GM18508 (cell line): ENCODE measurements at regions not wholly inside any gene's neighbourhood (a gene's known extent, or its start where the extent isn't known, plus 50 kb on each side); places are given as distances from the start of the nearest gene placed in this dataset.
"Not testable (repeated sequence)": the region's sequence is repeated elsewhere in the genome, so short reads cannot be mapped to it uniquely, and the experiment has no call there.

Source experiments
- ATAC-seq: cut with Tn5 transposase; IDR thresholded peaks from one replicate; pipeline ENCODE4 v1.9.1; 2021; ENCODE audit warnings: moderate number of reproducible peaks; ENCODE audit not compliant: insufficient read depth, unreplicated experiment

GRCh38 chr4:158053801-158054200 lies 119.0 kb downstream of the GASK1B start:
- no peak for ATAC-seq

GRCh38 chr4:158053086-158053485 lies 119.7 kb downstream of the GASK1B start:
- ATAC-seq: no peak

- no peak for ATAC-seq
Measured at GRCh38 chr4:158051401-158052235, 121.2 kb downstream of the GASK1B start.

DNA sequence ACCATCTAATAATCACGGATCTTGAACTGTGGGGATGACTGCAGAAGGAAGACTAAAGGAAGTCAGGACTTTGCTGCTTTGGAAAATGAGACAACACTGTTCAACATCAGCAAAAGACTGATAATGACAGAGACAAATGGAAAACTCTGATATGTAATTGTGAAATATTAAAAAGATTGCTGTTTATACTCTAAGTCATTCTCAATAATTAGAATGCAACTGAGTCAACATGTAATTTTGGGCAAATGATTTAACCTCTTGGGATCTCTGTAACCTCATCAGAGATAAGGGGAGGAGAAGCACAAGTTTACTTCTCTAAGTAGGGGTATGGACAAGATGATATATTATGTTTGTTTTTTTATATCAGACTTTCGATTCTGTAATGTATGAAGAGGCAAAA lies 121.9 kb downstream of the GASK1B start:
- no peak for ATAC-seq

DNA sequence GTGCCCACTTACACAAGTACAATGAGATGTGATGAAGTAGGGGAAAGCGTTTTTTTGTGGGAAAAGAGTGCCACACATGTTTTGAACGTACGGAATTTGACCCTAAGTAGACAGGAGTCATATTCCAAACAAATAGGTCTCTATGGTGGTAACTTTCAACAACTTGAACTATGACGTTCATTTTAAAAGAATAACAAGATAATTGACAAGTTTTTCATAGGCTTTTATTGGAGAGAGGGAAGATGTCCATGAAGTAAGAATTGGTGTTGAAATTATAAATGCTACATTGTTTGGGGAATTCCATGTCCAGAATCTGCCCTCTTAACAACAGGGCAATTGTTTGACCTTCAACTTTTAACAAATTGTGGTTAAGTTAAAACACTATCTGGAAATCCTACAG lies 126.5 kb downstream of the GASK1B start:
- no peak for ATAC-seq

DNA sequence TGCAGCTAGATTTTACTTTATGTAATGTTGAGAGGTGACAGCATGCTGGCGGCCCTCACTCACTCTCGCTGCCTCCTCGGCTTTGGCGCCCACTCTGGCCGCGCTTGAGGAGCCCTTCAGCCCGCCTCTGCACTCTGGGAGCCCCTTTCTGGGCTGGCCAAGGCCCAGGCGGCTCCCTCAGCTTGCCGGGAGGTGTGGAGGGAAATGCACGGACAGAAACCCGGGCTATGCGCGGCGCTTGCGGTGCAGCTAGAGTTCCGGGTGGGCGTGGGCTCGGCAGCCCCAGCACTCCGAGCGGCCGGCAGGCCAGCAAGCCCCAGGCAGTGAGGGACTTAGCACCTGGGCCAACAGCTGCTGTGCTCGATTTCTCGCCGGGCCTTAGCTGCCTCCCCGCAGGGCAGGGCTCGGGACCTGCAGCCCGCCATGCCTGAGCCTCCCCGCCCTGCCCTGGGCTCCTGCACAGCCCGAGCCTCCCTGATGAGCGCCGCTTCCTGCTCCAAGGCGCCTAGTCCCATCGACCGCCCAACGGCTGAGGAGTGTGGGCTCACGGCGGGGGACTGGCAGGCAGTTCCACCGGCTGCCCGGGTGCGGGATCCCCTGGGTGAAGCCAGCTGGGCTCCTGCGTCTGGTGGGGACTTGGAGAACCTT lies 128.7 kb downstream of the GASK1B start:
- no peak for ATAC-seq

- no peak for ATAC-seq
Measured at GRCh38 chr4:158042591-158043030, 130.2 kb downstream of the GASK1B start.

- no peak for ATAC-seq
Measured at GRCh38 chr4:158038718-158039117, 134.1 kb downstream of the GASK1B start.

- no peak for ATAC-seq
Measured at GRCh38 chr4:158036998-158037397, 135.8 kb downstream of the GASK1B start.

- no peak for ATAC-seq
Measured at GRCh38 chr4:158035662-158036195, 137.1 kb downstream of the GASK1B start.

DNA sequence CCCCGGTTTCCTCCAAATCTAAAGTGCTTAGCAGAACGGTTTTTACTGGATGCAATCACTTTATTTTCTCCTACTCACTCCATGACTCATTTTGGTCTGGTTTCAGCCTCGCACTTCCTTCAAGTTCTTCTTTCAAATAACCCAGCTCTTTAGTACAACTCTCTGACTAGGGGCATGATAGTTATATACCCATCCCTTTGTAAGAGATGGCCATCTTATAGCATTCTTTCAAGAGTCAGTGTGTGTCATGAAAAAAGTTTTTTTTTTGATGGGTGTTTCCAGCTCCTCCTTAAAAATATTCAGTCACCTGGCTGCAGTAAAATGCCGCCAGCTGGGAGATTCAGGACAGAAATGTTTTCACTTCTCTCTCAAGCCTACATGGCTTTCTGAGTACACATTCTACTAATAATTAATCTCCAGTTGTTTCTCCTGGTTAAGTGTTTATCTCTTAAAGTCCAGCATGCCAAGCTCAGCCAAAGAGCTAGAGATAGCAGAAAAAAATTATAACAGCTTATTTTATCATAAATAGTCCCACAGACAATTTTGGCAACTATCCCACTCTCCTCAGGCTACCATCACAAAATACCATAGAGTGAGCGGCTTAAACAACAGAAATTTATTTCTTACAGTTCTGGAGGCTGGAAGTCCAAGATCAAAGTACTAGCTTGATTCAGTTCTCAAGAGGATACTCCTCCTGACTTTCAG lies 139.3 kb downstream of the GASK1B start:
- no peak for ATAC-seq

- ATAC-seq: no peak
Measured at GRCh38 chr4:158032733-158033415, 140.0 kb downstream of the GASK1B start.

GRCh38 chr4:158028381-158028780 lies 144.4 kb downstream of the GASK1B start:
- ATAC-seq: not testable (repeated sequence)

GRCh38 chr4:158025131-158025530 lies 147.7 kb downstream of the GASK1B start:
- ATAC-seq: no peak

GRCh38 chr4:158020734-158021346 lies 152.0 kb downstream of the GASK1B start:
- ATAC-seq: no peak

DNA sequence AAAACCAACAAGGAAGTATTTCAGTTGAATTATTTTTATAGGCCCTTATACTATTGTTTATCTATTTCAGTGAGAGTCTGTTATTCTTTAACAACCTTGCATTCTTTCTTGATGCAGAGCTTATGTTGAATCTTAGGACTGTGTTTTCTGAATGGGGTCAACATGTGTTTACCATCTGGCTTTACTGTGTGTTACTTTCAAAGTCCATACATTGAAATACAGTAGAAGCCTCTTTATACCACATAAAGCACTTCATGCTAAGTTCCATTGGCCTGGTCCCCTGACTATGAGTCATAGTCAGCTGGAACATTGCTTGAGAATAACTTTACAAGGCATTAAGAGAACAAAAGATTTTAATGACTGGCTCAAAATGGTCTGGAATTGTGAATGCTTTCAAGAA lies 152.6 kb downstream of the GASK1B start:
- no peak for ATAC-seq

DNA sequence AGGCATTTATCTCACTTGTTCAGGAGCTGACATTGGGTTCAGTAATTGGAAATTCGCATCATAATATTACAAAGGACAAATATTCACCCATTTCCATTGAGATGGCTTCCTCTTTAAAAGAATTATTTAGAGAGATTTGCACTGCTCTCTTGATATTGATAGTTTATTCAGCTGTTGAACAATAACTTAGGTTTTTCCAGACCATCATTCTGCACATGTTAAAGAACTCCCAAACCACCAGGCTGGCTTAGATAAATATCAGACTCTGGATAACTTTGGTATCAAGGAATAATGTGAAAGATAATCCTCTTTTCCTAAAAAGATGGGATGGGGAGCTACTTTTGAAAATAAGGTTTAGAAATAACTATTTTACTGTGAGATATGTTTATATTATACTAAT lies 154.0 kb downstream of the GASK1B start:
- no peak for ATAC-seq

- no peak for ATAC-seq
Measured at GRCh38 chr4:158018221-158018830, 154.5 kb downstream of the GASK1B start.

GRCh38 chr4:158016511-158016910 lies 156.3 kb downstream of the GASK1B start:
- ATAC-seq: no peak
